GM19397 (cell line): ENCODE measurements at regions not wholly inside any gene's neighbourhood (a gene's known extent, or its start where the extent isn't known, plus 50 kb on each side); places are given as distances from the start of the nearest gene placed in this dataset.
"Not testable (repeated sequence)": the region's sequence is repeated elsewhere in the genome, so short reads cannot be mapped to it uniquely, and the experiment has no call there.

Experiments
- ATAC-seq: cut with Tn5 transposase; IDR thresholded peaks from one replicate; pipeline ENCODE4 v1.9.1; 2021; ENCODE audit warnings: mild to moderate bottlenecking, moderate library complexity; ENCODE audit not compliant: unreplicated experiment

- no peak for ATAC-seq
Measured at GRCh38 chr1:70812442-70813109, 235.0 kb downstream of the PTGER3 start.

- no peak for ATAC-seq
Measured at GRCh38 chr1:70818401-70818800, 229.2 kb downstream of the PTGER3 start.

DNA sequence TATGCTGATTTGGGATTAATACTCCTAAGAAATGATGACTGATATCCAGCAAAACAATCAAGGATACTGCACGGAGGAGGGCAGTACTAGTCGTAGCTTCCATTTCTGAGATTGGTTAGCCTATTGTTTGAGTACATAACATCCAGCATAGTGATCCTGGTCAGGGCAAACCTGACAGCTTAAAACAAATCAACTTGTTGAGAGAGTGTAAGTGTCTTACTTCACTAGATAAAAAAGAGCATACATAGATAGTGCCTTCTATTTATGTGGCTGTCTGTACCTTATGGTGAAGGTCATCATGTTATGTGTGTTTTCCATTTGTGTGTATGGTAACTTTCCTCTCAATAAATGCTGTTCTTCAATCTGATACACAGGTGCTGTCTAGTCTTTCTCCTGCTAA is 228.4 kb downstream of the PTGER3 start:
- no peak for ATAC-seq

DNA sequence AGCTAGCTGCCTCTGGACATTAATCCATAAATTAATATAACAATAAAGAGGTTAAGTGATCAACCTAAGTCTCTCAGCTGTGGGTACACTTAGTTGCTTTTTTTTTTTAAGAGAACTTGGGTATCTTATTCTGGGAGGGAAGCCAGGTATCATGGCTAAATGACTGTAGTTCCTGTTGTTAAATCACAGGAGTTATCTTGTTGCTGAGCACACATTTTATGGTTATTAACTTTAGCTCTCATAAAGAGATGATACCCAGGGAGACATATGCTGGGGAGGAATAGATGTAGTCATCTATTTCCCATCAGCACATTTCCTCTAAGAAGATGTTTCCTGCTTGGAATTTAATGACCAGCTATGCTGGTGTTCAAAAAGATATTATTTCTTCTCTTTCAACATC is 227.8 kb downstream of the PTGER3 start:
- ATAC-seq, result no peak

GRCh38 chr1:70820396-70820795 is 227.2 kb downstream of the PTGER3 start:
- no peak for ATAC-seq

GRCh38 chr1:70820995-70821394 is 226.6 kb downstream of the PTGER3 start:
- ATAC-seq, result no peak

DNA sequence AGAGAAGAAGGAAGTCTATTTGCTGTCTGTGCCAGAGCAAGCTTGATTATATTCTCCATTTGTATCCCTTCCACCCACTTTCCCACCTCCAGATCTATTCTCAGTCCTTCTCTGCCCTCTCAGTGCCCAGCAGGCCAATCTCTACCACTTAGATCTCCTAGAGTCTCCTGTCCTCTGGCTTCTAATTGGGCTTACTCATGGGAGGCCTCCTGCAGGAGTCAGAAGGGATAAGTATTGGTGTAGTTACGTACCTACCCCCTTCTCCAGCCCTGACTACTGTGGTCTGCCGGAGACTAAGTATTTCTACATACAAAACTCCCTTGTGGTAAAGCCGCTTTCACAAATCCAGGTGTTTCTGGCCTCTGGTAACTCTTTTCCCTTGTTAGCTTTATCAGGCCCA is 221.2 kb downstream of the PTGER3 start:
- ATAC-seq, result no peak

DNA sequence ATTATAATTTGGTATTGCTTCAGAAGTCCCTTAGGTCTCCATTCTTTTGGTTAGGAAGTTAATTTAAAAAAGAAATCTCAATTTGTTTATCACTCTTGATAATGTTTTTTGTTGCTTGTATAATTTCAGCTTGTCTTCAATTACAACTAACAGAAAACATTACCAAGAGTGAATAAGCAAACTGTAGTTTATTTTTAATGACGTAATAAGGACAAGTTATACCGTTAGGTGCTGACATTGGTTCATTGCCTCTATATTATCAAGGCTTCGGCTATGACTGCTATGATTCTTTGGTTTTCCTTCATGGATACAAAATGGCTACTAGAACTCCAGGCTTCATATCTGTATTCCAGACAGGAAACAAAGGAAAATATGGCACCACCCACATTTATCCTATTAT is 220.6 kb downstream of the PTGER3 start:
- ATAC-seq, result no peak

- ATAC-seq, result no peak
Measured at GRCh38 chr1:70828177-70828576, 219.4 kb downstream of the PTGER3 start.

- ATAC-seq, result not testable (repeated sequence)
Measured at GRCh38 chr1:70834365-70834764, 213.3 kb downstream of the PTGER3 start.

GRCh38 chr1:70836456-70836855 is 211.2 kb downstream of the PTGER3 start:
- ATAC-seq, result no peak

GRCh38 chr1:70840260-70840953 is 207.2 kb downstream of the PTGER3 start:
- ATAC-seq, result no peak

- no peak for ATAC-seq
Measured at GRCh38 chr1:70842562-70842961, 205.1 kb downstream of the PTGER3 start.

DNA sequence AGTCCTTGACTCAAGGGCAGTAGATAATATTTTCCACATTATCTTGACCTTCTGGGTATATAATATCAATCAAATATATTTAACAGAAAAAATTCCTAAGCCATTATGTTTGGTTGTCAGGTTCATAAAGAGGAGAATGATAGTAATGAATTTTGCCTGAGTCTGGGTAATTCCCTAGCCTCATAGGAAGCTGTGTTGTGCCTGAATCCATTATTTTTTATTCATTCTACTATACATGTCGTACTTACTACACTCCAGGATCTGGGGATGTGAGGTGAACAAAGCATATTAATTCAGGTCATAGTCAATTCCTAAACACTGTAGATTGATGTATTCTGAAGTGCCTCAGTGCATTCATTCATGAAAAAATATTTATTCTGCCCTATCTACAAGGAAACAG is 204.2 kb downstream of the PTGER3 start:
- no peak for ATAC-seq

GRCh38 chr1:70847013-70847412 is 200.6 kb downstream of the PTGER3 start:
- no peak for ATAC-seq

DNA sequence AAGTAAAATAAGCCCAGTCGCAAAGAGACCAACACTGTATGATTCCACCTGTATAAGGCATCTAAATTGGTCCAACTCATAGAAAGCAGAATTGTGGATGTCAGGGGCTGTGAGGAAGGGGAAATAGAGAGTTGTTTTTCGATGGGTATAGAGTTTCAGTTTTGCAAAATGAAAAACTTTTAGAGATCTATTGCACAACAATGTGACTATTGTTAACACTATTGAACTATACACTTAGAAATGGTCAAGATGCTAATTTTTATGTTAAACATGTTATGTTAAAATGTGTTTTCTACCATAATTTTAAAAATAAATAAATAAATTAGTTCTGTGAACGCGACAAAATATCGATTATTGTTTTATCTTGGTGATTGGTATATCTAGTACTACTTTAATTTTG is 192.4 kb downstream of the PTGER3 start:
- no peak for ATAC-seq

DNA sequence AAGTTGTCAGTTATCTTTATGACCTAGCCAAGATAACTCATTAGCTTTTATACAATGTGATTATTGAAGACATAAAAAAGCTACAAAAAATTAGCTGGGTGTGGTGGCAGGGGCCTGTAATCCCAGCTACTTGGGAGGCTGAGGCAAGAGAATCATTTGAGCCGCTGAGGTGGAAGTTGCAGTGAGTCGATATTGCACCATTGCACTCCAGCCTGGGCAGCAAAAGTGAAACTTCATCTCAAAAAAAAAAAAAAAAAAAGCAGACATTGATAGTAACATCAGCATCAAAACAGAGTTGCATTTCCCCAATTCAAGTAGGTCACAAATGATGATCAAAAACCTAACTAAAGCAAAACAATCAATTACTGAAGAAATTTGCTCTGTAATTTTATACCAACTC is 191.4 kb downstream of the PTGER3 start:
- no peak for ATAC-seq

GRCh38 chr1:70863239-70863638 is 184.4 kb downstream of the PTGER3 start:
- no peak for ATAC-seq

- ATAC-seq, result no peak
Measured at GRCh38 chr1:70864302-70864701, 183.3 kb downstream of the PTGER3 start.

DNA sequence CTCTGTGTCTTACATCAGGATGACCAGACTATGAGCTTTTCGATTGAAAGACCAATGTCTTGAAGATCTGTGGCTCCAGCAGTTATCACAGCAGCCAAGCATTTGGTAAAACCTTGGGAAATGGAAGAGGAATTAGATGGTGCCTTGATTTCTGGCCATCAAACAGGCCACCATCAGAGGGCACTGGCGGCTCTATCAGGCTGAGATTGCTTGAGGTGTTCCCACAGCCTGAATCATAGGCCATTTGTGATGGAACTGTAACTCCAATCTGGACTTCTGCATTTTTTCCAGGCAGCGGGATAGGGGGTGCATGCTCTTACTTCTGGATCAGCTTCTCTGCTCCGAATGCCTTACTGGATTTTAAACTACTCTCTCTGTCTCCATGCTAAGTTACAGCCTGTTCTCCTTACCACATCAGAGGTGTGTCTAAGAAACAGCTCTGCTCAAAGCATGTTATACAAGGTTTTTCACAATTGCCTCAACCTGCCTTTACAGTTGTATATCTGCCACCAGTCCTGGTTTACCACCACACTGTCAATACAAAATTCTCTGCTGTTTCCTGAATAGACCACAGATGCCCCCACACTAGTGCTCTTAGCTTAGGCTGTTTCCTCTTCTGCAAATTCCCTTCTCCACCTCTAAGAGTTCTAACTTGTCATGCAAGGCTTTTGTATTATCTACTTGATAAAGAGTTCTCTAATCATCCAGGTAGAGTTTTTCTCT is 180.9 kb downstream of the PTGER3 start:
- ATAC-seq, result no peak

- ATAC-seq, result no peak
Measured at GRCh38 chr1:70871790-70872189, 175.8 kb downstream of the PTGER3 start.

DNA sequence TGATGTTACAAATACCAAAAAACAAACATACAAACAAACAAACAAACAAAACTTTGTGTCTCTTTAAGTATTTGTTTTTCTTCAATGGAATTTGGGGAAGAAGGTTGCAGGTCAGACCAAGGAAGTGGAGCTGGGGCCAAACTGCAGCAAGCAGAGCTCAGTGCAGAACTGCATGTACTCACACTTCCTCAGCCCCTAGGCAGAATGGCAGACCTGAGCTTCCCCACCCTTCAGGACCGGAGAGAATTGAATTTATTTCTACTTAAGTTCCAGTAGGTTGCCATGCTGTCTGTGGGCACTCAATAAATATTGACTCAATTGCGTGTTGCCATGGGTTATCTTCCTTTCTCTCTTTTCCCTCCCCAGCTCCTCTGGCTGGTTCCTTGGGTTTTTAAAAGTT is 173.6 kb downstream of the PTGER3 start:
- no peak for ATAC-seq
